HEK293T (cell line): ENCODE measurements at regions not wholly inside any gene's neighbourhood (a gene's known extent, or its start where the extent isn't known, plus 50 kb on each side); places are given as distances from the start of the nearest gene placed in this dataset.

Experiments
- CTCF ChIA-PET: fragments of 350-600 bp; formaldehyde crosslinking; extraction: SDS; loops from one replicate; lab custom pipeline; 2021; ENCODE audit warnings: antibody characterized with exemption, inconsistent platforms; lab: Yijun Ruan, JAX
- POLR2A ChIA-PET: fragments of 350-600 bp; formaldehyde crosslinking; extraction: SDS; loops from one replicate; lab custom pipeline; 2020; ENCODE audit warnings: antibody characterized with exemption, inconsistent platforms; lab: Yijun Ruan, JAX
- DNase-seq: peaks from one replicate; pipeline ENCODE4 v3.0.0; 2012; ENCODE audit warnings: mixed read lengths; ENCODE audit errors: extremely low spot score
- ARNT ChIP-seq: fragments of 450-650 bp; IDR thresholded peaks from 2 replicates; pipeline ENCODE4 v1.6.1; 2017; ENCODE audit warnings: mild to moderate bottlenecking
- BHLHE40 ChIP-seq: fragments of 450-650 bp; IDR thresholded peaks from 2 replicates; pipeline ENCODE4 v1.6.1; 2016; ENCODE audit warnings: mild to moderate bottlenecking, moderate library complexity, borderline replicate concordance
- CTBP1 ChIP-seq: fragments of 450-650 bp; IDR thresholded peaks from 2 replicates; pipeline ENCODE4 v1.6.1; 2016; ENCODE audit warnings: borderline replicate concordance
- ELF4 ChIP-seq: fragments of 450-650 bp; IDR thresholded peaks from 2 replicates; pipeline ENCODE4 v1.6.1; 2017; ENCODE audit warnings: antibody characterized with exemption
- FOXA1 ChIP-seq: fragments of 450-650 bp; IDR thresholded peaks from 2 replicates; pipeline ENCODE4 v1.6.1; 2016; ENCODE audit warnings: mild to moderate bottlenecking
- FOXK2 ChIP-seq: fragments of 450-650 bp; IDR thresholded peaks from 2 replicates; pipeline ENCODE4 v1.6.1; 2016; ENCODE audit warnings: mild to moderate bottlenecking
- FOXM1 ChIP-seq: fragments of 450-650 bp; IDR thresholded peaks from 2 replicates; pipeline ENCODE4 v1.6.1; 2017; ENCODE audit warnings: mild to moderate bottlenecking, borderline replicate concordance
- HDGF ChIP-seq: fragments of 450-650 bp; IDR thresholded peaks from 2 replicates; pipeline ENCODE4 v1.6.1; 2017; ENCODE audit warnings: antibody characterized with exemption, borderline replicate concordance
- L3MBTL2 ChIP-seq: fragments of 450-650 bp; conservative IDR thresholded peaks from 2 replicates; pipeline ENCODE4 v1.6.1; 2016; ENCODE audit warnings: mild to moderate bottlenecking
- LEF1 ChIP-seq: fragments of 450-650 bp; IDR thresholded peaks from 2 replicates; pipeline ENCODE4 v1.6.1; 2017; ENCODE audit warnings: mild to moderate bottlenecking, borderline replicate concordance
- NFRKB ChIP-seq: fragments of 450-650 bp; IDR thresholded peaks from 2 replicates; pipeline ENCODE4 v1.6.1; 2016; ENCODE audit warnings: mild to moderate bottlenecking, moderate library complexity
- SP1 ChIP-seq: fragments of 450-650 bp; IDR thresholded peaks from 2 replicates; pipeline ENCODE4 v1.6.1; 2017
- SUZ12 ChIP-seq: fragments of 450-650 bp; IDR thresholded peaks from 2 replicates; pipeline ENCODE4 v1.6.1; 2016; ENCODE audit warnings: mild to moderate bottlenecking
- TARDBP ChIP-seq: fragments of 450-650 bp; IDR thresholded peaks from 2 replicates; pipeline ENCODE4 v1.6.1; 2016
- ZNF384 ChIP-seq: fragments of 450-650 bp; IDR thresholded peaks from 2 replicates; pipeline ENCODE4 v1.6.1; 2016
- TF ChIP-seq, protein P1 (sequence below): fragments of 450-650 bp; IDR thresholded peaks from 2 replicates; pipeline ENCODE4 v1.6.1; 2016

DNA sequence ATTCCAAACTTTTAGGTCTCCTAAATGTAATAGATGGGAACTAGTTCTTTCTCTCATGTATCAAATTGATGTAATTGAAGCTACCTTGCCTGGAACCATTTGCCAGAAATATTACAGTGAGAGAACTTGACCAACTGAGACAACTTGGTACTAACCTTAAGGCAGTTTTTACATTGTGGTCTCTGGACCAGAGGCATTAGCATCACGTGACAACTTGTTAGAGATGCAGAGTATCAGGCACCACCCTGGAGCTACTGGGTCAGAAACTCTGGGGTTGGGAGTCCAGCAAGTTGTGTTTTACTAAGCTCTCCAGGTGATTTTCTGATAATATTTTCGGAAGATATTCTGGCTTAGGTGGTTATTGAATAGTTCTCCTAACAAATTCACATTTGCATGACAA lies 982.1 kb upstream of the SLC35B3 start:
- ChIA-PET POLR2A (no interaction called here), CTCF (no interaction called here)
- TF ChIP-seq HDGF (no peak), NFRKB (no peak), ZNF384 (no peak), BHLHE40 (no peak), FOXM1 (no peak), FOXA1 (no peak), L3MBTL2 (no peak), LEF1 (no peak), ELF4 (no peak), CTBP1 (no peak), TARDBP (no peak), ARNT (no peak), FOXK2 (no peak), SP1 (no peak), SUZ12 (no peak)
- TF ChIP-seq, protein P1, sequence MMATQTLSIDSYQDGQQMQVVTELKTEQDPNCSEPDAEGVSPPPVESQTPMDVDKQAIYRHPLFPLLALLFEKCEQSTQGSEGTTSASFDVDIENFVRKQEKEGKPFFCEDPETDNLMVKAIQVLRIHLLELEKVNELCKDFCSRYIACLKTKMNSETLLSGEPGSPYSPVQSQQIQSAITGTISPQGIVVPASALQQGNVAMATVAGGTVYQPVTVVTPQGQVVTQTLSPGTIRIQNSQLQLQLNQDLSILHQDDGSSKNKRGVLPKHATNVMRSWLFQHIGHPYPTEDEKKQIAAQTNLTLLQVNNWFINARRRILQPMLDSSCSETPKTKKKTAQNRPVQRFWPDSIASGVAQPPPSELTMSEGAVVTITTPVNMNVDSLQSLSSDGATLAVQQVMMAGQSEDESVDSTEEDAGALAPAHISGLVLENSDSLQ: no peak
- DNase-seq: no peak

DNA sequence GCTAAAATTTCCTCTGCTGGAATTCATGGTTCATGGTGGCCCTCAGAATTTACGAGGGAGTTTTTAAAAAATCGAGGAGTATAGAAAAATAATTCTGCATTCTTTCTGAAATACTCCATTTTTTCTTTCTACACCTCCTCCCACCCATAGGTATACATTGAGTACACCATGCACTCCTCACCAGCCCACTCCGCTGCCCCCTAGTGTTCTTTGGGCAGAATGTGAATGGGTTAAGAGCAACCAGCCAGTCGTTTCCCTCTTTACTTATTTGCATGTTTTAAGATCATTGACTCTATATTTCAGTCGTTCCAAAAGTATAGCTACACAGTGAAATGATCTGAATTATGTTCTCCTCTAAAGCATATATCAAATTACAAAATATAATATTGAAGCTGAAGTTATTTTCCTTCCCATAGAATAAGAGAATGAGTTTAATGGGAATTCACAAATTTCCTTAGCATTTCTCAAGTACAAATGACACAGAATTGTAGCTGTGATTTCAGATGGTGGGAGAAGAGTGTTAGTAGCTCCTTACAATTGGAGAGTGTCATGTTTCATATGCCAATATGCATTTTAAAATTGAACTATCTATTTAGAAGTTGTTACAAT lies 977.7 kb upstream of the SLC35B3 start:
- no peak for TF ChIP-seq BHLHE40
- no peak for TF ChIP-seq CTBP1
- no peak for TF ChIP-seq LEF1
- TF ChIP-seq FOXA1: no peak
- no peak for TF ChIP-seq NFRKB
- TF ChIP-seq L3MBTL2: no peak
- TF ChIP-seq SUZ12: no peak
- TF ChIP-seq HDGF: no peak
- TF ChIP-seq, protein P1: no peak
- CTCF ChIA-PET: interaction anchor here (0.7 to 1.7 kb wide), 3 partner anchors 9 to 439 kb away, joined by 3 to 5 read pairs (median 3); no protein-coding TSS in a partner anchor
- POLR2A ChIA-PET: no interaction called here
- peak; percentile 45 for DNase-seq

DNA sequence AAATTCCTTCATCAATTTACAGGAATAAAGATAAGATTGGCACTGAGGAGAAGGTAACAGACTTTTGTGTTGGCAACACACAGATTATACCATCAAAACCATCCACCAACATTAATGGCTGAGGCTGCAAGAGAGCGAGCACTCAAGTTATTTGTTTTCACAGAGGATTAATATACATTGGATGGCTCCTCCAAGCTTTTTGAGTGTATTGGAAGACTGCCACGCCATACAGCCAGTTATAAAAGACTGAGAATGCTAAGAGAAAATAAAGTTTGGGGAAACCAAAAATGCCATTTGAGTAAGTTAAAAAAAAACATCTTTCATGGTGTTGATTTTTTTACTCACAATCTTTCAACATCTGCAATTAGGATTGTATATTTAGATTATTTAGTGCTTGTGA lies 973.8 kb upstream of the SLC35B3 start:
- POLR2A ChIA-PET: no interaction called here
- no peak for TF ChIP-seq CTBP1
- no peak for TF ChIP-seq ZNF384
- no peak for TF ChIP-seq NFRKB
- TF ChIP-seq FOXK2: no peak
- no peak for TF ChIP-seq SUZ12
- TF ChIP-seq, protein P1: no peak
- TF ChIP-seq FOXM1: no peak
- no peak for TF ChIP-seq HDGF
- TF ChIP-seq BHLHE40: no peak
- no peak for TF ChIP-seq ELF4
- no peak for TF ChIP-seq ARNT
- no peak for TF ChIP-seq L3MBTL2
- no peak for TF ChIP-seq FOXA1
- no peak for TF ChIP-seq SP1
- no peak for TF ChIP-seq TARDBP
- CTCF ChIA-PET: no interaction called here
- DNase-seq: no peak

DNA sequence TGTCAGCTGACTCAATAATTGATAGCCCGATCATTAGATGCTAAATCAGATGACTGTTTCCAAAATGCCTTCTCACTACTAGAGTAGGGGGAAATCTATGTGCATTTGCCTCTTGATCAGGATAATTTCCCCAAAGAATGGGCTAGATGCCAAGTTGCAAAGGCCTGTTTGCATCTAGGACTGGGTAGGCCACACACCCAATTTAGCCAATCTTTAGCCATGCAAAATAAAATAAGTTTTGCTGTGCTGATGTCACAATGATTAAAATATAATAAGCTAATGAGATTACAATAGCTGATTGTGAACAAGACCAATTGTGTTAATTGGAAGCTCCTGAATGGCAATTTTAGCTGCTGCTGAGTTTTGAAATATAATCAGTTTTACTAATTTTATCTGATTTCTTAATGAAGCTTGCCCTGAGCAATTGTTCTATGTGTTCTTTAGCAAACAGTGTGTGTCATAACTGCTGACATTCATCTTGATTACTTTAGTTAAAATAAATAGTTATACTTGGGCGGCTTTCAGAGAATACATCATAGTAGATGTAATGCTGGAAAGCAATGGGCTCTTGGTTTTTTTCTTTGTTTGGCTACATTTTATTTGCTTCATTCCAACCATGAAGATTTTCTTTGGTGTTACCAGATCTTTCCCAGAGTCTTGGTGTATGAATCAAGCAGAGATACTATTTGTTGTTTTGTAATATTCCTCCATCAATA lies 973.2 kb upstream of the SLC35B3 start:
- CTCF ChIA-PET: no interaction called here
- DNase-seq: no peak
- POLR2A ChIA-PET: no interaction called here
- TF ChIP-seq CTBP1 (no peak), SP1 (no peak), L3MBTL2 (no peak)

DNA sequence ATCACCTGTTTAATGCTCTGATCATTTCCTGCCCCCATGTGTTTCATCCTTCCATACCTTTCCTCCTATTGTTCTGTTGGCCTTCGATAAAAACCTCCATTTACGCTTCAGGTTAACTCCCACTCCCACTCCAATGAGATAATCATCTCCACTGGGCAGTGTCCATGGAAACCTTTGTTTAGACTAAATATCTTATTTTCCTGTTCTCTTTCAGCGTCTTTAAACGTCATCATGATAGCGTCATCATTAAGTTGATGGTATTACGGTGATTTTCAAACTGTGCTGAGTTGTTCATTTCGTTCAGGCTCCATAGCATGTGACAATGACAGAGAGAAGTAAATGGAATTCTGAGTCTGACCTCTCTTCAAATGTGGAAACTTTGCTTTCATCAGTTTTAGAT lies 970.5 kb upstream of the SLC35B3 start:
- POLR2A ChIA-PET: no interaction called here
- DNase-seq: no peak
- no peak for TF ChIP-seq NFRKB
- TF ChIP-seq TARDBP: no peak
- TF ChIP-seq HDGF: no peak
- no peak for TF ChIP-seq FOXK2
- TF ChIP-seq FOXM1: no peak
- TF ChIP-seq SUZ12: no peak
- no peak for TF ChIP-seq ARNT
- TF ChIP-seq ELF4: no peak
- TF ChIP-seq, protein P1: no peak
- TF ChIP-seq ZNF384: no peak
- no peak for TF ChIP-seq CTBP1
- TF ChIP-seq L3MBTL2: no peak
- no peak for TF ChIP-seq LEF1
- TF ChIP-seq BHLHE40: no peak
- no peak for TF ChIP-seq FOXA1
- no peak for TF ChIP-seq SP1
- CTCF ChIA-PET: no interaction called here
